GM19324 (cell line): ENCODE measurements at regions not wholly inside any gene's neighbourhood (a gene's known extent, or its start where the extent isn't known, plus 50 kb on each side); places are given as distances from the start of the nearest gene placed in this dataset.
"Not testable (repeated sequence)": the region's sequence is repeated elsewhere in the genome, so short reads cannot be mapped to it uniquely, and the experiment has no call there.

Experiments
- ATAC-seq: cut with Tn5 transposase; IDR thresholded peaks from one replicate; pipeline ENCODE4 v1.9.1; 2021; ENCODE audit warnings: mild to moderate bottlenecking, moderate library complexity; ENCODE audit not compliant: unreplicated experiment, low FRiP score

GRCh38 chr2:210730672-210731071 is 174.3 kb downstream of the CPS1 start:
- ATAC-seq, result no peak

- ATAC-seq, result not testable (repeated sequence)
These were observed 190.4 kb downstream of the CPS1 start for GRCh38 chr2:210746826-210747225.

GRCh38 chr2:210752532-210752931 is 196.1 kb downstream of the CPS1 start:
- no peak for ATAC-seq

- ATAC-seq, result no peak
These were observed 197.0 kb downstream of the CPS1 start for GRCh38 chr2:210753386-210753785.

- no peak for ATAC-seq
These were observed 200.5 kb downstream of the CPS1 start for GRCh38 chr2:210756855-210757254.

- no peak for ATAC-seq
These were observed 206.5 kb downstream of the CPS1 start for GRCh38 chr2:210762604-210763588.

- ATAC-seq, result no peak
These were observed 212.0 kb downstream of the CPS1 start for GRCh38 chr2:210768329-210768910.

GRCh38 chr2:210776756-210777155 is 220.4 kb downstream of the CPS1 start:
- ATAC-seq, result no peak

- ATAC-seq, result no peak
These were observed 225.8 kb downstream of the CPS1 start for GRCh38 chr2:210782222-210782621.

- ATAC-seq, result not testable (repeated sequence)
These were observed 231.4 kb downstream of the CPS1 start for GRCh38 chr2:210787831-210788230.

- no peak for ATAC-seq
These were observed 235.6 kb downstream of the CPS1 start for GRCh38 chr2:210792000-210792399.

- no peak for ATAC-seq
These were observed 239.1 kb downstream of the CPS1 start for GRCh38 chr2:210795506-210795905.

GRCh38 chr2:210798180-210798579 is 241.8 kb downstream of the CPS1 start:
- ATAC-seq, result no peak

GRCh38 chr2:210814251-210815025 is 258.0 kb downstream of the CPS1 start:
- no peak for ATAC-seq

- ATAC-seq, result no peak
These were observed 260.4 kb downstream of the CPS1 start for GRCh38 chr2:210816769-210817168.

- ATAC-seq, result no peak
These were observed 262.1 kb downstream of the CPS1 start for GRCh38 chr2:210818473-210818872.

- no peak for ATAC-seq
These were observed 277.0 kb downstream of the CPS1 start for GRCh38 chr2:210833403-210833802.

- no peak for ATAC-seq
These were observed 282.6 kb downstream of the CPS1 start for GRCh38 chr2:210839034-210839433.

- no peak for ATAC-seq
These were observed 283.1 kb downstream of the CPS1 start for GRCh38 chr2:210839450-210839849.

- no peak for ATAC-seq
These were observed 286.5 kb downstream of the CPS1 start for GRCh38 chr2:210842896-210843295.

- no peak for ATAC-seq
These were observed 287.6 kb downstream of the CPS1 start for GRCh38 chr2:210844016-210844415.
